HG03095 (cell line): ENCODE measurements at regions not wholly inside any gene's neighbourhood (a gene's known extent, or its start where the extent isn't known, plus 50 kb on each side); places are given as distances from the start of the nearest gene placed in this dataset.

Experiments
- ATAC-seq: cut with Tn5 transposase; IDR thresholded peaks from one replicate; pipeline ENCODE4 v1.9.1; 2021; ENCODE audit warnings: moderate library complexity; ENCODE audit not compliant: unreplicated experiment

DNA sequence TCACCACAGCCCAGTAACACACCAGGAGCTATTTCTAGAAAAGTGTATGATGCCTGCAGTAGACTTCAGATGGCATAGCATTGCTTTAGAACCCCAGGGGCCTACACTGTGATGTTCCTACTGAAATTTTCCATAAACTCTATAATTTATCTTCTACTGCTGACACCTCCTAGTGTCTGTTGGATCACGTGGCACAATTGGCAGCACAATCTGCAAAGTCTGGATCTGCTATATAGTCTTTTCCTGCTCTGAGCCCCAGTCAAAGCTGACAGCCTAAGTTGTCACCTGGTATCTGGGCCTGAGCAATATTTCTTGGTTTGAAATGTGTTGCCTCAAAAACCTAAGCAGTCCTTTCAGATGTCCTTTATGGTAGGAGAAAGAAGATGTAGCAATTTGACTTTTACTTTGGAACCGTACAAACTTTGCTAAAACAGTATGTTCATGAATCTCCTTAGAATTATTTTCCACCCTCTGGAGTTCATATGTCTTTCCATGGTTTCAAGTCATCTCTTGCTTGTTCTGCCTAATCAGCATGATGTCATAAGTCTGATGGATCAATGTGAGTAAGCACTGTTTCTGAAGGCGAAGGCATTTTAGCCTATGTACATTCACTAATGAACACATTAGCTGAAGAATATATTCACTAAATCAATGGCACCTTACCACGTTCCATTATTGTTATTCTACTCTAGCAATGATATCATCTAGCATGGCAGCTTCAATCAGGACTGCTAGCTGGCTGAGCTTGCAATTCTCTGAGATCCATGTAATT lies 536.5 kb upstream of the NBEA start:
- ATAC-seq, result no peak

DNA sequence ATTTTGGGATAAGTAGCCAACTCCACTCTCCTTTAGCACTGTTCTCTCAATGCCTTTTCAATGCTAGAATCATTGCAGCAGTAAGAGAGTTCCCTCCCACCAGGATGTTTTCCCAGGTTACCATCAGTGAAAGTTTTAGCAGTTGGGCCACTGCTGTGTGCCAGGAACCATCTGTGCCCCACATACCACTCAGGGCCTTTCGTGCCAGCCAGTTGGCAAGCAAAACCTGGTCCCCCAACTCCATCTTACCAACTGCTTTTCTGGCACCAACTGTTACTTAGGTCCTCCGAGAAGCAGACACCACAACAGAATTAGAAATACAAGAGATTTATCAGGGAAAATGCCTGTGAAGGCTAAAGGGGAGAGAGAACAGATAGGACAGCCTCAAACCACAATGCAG lies 533.4 kb upstream of the NBEA start:
- no peak for ATAC-seq

DNA sequence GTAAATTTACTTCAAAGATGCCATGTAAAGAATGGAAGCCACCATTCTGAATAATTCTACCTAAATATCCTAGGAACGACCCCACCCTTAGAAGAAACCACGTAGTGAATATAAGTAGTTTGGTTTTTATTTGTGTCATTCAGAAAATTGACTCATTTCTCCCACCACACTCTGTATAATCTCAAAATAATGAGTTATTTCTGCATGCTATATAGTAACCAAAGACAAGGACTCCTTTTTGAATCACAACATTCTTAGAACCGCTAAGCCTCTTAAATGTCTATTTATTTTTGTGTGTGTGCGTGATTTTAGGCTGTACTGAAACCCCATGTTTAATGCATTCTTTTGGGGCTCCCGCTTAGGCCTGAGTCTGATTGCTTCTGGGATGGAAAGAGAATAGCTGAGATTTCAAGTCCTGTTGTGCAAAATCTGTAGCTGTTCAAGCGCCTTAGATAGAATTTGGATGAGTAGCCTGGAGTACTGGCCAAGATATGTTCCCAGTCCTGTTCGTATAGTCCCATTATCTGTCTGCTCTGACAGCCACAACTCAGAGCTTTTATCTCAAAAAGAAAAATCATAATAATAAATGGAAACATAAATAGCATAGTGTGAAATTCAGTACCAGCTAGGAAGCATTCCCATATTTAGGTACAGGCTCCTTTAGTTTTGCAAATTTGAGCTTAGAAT lies 532.4 kb upstream of the NBEA start:
- no peak for ATAC-seq

DNA sequence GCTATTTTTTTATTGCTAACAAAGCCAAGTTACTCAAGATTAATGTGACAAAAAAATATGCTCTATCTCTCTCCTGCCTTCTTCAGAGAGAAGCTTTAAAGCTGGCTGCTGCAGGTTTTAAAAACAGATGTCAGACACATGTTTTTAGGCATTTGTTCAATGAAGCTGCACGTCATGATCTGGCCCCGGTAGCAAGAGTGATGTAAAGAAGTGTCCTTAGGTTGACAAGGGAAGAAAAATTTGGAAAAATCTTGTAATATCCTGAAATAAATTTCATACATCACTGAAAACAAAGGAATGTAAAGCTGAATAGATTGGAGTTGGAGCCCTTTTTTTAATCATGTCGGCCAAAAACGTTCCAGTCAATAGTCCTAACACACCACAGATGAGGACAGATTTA lies 531.4 kb upstream of the NBEA start:
- ATAC-seq, result no peak

DNA sequence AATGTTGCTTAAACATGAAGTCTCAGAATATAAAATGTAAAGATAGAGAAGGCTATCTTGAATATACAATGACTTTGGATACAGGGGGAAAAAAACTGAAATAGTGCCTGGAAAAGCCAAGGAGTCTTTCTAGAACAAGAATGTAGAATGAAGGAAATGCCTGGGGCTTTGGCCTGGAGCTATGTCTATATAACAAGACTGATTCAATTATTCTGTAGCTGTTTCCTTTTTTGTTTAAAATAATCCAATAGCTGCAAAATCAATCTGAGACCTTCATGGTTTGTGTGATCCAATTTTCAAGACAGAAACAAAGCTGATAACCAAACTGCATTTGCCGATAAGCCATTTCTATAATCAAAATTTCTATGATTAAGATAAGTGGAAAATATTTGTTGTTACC lies 530.9 kb upstream of the NBEA start:
- no peak for ATAC-seq

DNA sequence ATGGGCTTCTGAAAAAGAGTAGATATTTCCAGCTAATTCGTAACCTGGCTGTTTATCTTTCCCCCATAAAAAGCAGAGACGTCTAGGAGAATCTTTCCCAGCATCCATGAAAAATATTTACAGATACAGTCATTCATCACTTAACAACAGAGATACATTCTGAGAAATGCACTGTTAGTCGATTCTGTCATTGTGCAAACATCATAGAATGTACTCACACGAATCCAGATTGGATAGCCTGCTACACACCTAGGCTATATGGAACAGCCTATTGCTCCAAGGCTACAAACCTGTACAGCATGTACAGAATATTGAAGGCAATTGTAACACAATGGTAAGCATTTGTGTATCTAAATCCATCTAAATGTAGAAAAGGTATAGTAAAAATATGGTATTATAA lies 530.2 kb upstream of the NBEA start:
- ATAC-seq, result no peak

DNA sequence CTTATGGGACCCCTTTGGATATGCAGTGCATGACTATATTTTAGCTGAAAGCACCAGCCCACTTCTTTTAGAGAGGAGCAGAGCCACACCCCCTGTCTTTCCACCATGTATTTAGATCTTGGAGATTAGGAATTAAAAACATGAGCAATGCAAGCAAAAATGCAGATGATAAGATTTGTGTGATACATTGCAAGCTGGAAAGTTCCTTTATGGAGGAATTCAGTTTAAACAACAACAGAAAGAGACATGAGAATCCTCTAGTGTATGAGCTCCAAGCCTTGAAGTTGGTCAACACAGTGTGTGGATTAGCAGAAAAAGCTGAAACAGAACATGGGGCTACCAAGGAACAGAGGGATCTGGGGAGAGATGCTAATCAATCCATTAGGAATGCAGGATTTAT lies 529.8 kb upstream of the NBEA start:
- ATAC-seq, result no peak

DNA sequence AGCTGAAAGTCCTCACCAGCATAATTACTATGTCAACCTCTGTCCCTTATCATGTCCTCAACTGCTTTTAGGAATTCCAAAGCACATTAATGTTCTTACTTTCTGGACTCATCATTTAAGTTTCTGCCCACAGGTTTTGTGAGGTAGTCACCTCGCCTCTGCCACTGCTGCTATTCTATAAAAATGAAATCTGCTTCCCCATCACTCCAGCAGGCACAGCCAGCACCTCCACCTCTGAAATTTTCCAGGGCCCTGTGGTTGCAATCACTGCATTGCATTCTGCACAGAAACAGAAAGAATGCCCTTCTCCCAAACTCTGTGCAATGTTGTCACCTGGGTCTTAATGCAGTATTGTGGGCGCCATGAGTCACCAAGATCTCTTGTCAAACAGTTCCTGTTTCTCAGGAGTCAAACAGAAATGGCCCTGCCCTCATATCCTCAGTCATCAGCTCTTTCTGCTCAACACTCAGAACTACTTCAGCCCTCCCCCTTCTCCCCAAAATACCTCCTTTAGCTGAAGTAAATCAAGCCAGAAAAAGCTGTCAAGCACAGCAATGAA lies 529.2 kb upstream of the NBEA start:
- no peak for ATAC-seq

DNA sequence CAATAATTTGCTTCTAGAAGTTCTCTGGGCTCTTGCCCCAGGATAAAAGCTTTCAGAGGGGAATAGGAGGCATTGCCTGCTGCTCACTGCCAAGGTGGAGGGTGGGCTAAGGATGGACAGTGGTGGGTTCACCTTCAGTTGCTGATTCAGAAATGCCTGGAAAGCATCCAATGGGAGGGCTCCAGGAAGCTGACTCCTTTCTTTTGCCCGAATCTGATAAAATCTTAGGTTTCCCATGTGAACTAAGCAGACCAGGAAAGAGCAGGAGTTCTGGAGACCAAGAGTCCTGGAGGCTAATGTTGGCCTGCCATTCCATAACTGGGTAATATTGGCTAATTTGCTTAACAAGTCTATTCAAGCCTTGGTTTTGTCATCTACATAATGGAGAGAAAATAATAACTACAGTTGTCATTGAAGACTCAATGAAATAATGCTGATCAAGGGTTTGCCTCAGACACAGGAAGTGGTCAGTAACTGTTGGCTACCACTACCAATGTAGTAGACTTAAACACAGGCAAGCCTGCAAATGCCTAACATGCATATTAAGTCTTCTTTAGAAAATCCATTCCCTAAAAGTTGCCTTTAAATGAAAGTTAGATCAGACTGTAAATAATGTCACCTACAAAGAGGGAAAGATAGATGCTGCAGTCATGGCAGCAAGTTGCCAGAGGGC lies 528.4 kb upstream of the NBEA start:
- ATAC-seq, result no peak

DNA sequence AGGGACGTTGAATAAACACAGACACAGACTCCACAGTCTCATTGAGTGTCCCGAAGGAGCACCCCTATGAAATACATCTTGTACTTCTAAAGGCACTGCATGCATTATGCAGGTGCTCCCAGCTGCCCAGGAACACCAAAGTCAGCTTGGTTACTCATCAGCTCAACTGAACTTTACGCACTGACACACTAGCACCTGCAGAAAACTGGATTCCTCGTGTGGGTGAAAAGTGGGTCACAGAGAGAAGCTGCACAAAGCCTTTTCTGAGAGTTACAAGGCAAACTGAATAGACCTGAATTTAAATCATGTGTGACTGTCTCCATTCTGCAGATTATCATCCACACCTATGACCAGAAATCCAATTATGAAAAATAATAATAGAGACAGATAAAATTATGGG lies 527.5 kb upstream of the NBEA start:
- no peak for ATAC-seq

DNA sequence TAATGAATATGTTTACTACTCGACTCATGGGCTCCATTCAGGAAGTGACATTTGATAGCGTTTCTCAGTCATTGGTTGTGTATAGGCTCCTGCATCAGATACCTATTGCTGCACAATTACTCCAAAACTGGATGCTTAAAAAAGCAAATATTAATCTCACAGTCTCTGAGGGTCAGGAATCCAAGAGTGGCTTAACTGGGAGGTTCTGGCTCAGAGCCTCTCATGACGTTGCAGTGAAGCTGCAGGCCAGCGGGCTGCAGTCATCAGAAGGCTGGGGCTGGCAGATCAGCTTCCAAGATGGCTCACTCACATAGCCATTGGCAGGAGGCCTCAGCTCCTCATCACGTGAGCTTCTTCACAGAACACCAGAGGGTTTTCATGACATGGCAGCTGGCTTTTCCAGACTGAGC lies 525.1 kb upstream of the NBEA start:
- ATAC-seq, result no peak

DNA sequence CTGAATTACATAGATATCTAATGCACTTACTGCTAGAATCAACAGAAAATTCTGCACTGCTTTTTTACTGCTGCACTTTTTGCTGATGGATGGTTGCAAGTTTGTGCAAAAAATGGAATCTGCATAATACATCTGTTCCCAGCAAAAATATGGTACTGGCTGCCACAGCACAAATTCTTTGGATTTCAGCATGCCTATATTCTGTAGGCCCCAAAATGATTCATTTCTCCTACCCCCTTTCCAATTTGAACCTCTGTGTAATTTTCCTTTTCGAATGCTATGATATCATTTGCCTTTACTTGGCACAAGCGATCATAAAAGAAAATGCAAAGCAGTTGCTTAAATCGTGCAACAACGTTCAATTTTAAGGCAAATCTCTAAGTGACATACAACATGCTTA lies 524.2 kb upstream of the NBEA start:
- ATAC-seq, result no peak

DNA sequence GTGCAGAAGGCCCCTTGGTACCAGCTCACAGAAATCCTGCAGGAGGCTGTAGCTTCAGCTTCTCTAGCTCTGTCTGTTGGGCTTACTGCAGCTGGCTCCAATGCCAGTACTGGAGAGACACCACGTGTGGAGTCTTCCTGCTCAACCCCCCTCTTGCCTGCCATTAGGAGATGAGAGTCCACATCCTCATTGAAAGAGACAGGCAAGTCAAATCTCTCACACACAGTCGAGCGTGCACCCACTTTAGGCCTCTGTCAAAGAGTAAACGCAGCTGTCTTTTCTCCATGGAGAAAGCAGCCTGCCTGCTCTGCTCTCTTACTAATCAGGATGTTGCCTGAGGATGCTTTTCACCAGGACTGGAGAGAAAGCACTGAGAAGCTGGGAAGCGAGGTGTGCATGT lies 523.0 kb upstream of the NBEA start:
- no peak for ATAC-seq

DNA sequence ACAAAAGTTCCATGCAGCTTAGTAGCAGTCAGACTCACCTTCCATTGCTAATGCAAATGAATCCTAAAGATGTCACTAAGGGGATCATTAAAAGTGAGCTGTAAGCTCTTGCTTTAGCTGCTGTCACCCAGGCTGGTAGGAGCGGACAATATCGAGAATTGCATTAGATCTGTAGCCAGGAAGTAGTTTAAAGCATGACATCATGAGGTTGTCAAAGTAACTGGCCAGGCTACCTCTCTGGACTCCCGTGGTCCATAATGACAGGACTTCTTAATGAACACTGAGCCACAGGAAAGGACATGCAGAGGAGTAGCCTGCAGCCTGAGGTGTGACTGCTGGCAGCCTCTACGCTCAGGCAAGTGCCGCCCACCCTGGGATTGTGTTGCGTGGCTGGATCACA lies 522.3 kb upstream of the NBEA start:
- ATAC-seq, result no peak

DNA sequence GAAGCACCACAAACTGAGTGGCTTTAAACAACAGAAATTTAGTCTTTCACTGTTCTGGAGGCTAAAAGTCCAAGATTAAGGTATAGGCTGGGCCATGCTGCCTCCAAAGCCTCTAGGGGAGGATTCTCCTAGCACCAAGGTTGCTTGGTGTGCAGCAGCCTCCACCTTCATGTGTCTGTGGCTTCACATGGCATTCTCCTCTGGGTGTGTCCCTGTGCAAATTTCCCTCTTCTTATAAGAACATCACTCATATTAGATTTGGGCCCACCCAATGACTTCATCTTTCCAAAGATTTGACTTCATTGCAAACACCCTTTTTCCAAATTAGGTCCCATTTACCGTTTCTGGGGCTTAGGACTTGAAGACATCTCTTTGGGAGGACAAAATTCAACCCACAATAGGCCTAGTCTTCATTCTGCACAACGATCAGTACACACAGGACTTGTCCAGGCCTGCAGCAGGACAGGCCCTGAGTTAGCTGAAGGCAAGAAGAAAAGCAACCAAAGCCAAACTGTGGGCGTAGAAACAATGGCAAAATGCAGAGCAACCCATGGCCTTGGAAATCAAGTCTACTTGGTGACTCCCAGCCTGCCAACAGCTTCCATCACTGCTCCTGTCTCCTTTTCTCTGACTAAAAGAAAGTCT lies 521.2 kb upstream of the NBEA start:
- ATAC-seq, result no peak

DNA sequence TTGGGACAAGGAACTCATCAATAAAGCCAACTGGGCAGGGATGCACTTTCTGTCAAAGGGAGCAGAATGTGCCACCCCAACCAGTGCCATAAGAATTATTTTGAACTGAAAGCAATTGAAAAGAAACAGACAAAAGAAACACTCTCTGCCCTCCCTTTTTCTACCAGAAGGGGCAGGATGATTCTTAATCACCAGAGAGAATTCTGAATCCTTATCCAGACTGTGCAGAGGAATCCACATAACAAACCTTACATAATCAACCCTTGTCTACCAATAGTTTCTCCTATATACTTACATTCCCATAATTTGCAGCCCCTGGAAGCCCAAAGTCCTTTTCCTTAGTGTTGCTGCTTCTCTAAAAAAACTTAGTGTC lies 520.7 kb upstream of the NBEA start:
- no peak for ATAC-seq

DNA sequence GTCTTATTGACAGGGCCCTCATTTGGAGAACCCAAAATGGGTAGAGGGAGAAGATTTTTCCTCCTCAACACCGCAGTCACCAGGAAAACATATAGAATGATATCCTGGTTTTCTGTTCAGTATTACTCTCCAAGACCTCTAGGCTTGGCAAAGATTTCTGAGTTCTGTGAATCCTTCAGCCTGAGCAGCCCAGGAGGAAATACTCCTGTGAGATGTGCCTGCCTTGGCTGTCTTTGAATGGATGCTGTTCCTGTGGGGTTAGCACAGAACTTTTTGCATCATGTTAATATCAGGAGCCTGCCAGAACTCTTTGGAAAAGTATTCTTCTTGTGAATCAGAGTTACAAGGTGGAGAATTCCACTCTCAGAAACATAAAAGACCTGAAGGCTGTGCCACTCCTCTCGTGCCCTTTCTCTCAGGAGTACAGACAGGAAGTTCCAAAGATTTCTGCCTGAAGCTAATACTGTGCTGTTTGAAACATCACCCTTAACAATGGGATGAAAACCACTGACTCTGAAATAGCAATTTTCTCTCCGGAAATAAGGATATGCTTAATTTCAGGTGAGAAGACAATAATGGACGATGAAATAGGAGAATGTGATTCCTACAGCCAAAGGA lies 520.1 kb upstream of the NBEA start:
- ATAC-seq, result no peak

DNA sequence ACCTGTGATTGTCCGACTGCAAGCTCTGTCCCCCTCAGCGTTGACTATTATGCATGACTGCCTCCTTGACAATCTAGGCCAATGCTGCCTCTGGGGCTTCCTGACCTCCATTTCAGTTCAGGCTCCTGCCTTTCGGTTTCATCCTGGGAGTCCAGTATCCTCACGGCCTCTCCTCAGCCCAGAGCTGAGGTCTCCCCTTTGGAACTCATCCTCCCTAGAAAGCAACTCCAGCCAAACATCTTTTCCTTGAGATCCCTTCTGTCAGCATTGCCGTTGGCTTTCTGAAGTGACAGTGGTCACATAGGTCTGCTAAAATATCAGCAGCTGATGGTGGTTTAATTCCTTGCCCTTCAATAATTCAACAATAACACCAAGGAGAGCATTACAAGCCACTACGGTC lies 519.1 kb upstream of the NBEA start:
- no peak for ATAC-seq

DNA sequence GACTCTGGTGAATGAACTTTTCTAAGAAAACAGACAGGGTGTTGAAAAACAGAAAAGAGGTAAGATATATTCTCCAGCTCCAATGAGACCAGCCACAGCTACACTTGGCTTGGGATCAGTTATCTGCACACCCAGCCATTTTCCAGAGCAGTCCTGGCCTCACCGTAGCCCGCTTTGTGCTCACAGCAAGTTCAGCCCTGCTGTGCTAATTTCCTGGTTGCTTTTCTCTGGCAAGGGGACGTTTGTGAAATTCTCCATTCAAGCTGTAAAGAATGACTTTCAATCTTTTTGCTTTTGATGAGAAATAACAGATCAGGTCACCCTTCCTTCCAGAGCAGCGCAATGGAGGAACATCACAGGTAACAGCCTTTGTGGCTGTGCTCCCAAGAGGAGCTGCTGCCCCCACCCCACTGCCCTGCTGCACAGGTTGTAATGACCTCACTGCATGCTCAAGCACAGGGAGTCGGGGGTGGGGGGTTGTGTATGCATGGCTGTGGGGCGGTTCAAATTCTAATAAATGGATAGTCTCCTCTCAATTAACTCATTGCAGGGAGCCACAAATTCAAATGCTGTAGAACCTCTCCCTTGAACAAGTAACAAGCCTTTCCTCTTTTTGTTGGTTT lies 516.6 kb upstream of the NBEA start:
- ATAC-seq, result no peak

DNA sequence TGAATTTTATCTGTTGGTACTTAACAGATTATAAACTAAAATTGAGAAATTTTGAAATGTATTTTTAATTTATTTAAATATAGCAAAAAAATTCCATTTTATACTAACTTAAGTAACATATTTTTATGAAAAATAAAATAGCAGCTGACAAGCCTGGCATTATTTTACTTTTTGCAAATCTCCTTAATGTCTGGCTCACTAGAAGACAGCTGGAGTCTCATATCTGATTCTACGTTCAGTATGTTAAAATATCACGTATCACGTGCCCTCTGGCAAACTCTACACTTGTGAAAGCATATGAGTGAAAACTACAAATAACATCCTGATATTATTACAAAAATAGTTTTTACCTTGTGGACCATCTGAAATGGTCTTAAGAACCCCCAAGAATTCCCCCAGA lies 513.2 kb upstream of the NBEA start:
- ATAC-seq, result no peak

DNA sequence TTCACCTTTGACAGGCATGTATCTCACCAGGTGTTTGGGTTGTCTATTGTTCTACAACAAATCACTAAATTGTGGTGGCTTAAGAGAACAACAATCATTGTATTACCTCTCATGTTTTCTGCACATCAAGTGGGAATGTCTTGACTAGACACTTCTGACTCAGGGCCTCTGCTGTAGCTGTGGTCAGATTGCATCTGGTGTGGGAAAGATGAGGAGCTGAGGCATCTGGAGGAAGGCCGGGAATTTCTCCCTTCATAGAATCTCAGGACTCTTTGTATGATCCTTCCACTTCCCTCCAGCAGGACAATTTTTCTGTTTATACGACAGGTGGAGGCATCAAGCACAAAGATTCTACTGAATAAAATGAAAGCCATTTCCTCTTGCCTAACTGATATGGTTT lies 511.8 kb upstream of the NBEA start:
- no peak for ATAC-seq
